Upper lobe of right lung (tissue), 1 donor: ENCODE measurements at regions not wholly inside any gene's neighbourhood (a gene's known extent, or its start where the extent isn't known, plus 50 kb on each side); places are given as distances from the start of the nearest gene placed in this dataset.

Experiments used
- ATAC-seq: fragments of 200-7000 bp; cut with Tn5 transposase; one replicate; pipeline ENCODE4 v1.9.1; 2020; ENCODE audit warnings: mild to moderate bottlenecking, moderate library complexity
- DNase-seq: peaks from one replicate; pipeline ENCODE4 v3.0.0-alpha.2; 2020
- H3K27ac ChIP-seq: fragments of 200-600 bp; one replicate; pipeline ENCODE4 v1.8.0; 2022
- H3K27me3 ChIP-seq: fragments of 200-600 bp; one replicate; pipeline ENCODE4 v1.8.0; 2022; ENCODE audit warnings: mild to moderate bottlenecking
- H3K36me3 ChIP-seq: fragments of 200-600 bp; one replicate; pipeline ENCODE4 v1.8.0; 2022
- H3K4me1 ChIP-seq: fragments of 200-600 bp; one replicate; pipeline ENCODE4 v1.8.0; 2022
- H3K4me3 ChIP-seq: fragments of 200-600 bp; one replicate; pipeline ENCODE4 v1.8.0; 2022; ENCODE audit warnings: mild to moderate bottlenecking
- H3K9me3 ChIP-seq: fragments of 200-600 bp; one replicate; pipeline ENCODE4 v1.8.0; 2022
- intact Hi-C: fragments of 100-400 bp; cut with DNase I; formaldehyde crosslinking; loops from one replicate; pipeline ENCODE4 v1.11.0; 2022
- TF ChIP-seq, protein P1 (sequence below): fragments of 200-600 bp; IDR thresholded peaks from one replicate; pipeline ENCODE4 v1.8.0; 2022; ENCODE audit warnings: antibody characterized with exemption
- donor health status: DM: no; HTN: yes; CAD: no; lungs with severe emphysema.

GRCh38 chr19:31499281-31500196 lies 150.3 kb upstream of the TSHZ3 start:
- H3K9me3 ChIP-seq, result no peaks in the 10 kb centered on the region
- ATAC-seq (no peak), DNase-seq (no peak)
- TF ChIP-seq, protein P1, sequence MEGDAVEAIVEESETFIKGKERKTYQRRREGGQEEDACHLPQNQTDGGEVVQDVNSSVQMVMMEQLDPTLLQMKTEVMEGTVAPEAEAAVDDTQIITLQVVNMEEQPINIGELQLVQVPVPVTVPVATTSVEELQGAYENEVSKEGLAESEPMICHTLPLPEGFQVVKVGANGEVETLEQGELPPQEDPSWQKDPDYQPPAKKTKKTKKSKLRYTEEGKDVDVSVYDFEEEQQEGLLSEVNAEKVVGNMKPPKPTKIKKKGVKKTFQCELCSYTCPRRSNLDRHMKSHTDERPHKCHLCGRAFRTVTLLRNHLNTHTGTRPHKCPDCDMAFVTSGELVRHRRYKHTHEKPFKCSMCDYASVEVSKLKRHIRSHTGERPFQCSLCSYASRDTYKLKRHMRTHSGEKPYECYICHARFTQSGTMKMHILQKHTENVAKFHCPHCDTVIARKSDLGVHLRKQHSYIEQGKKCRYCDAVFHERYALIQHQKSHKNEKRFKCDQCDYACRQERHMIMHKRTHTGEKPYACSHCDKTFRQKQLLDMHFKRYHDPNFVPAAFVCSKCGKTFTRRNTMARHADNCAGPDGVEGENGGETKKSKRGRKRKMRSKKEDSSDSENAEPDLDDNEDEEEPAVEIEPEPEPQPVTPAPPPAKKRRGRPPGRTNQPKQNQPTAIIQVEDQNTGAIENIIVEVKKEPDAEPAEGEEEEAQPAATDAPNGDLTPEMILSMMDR, result no peak
- no peak overlapping the region for H3K27ac ChIP-seq
- intact Hi-C loops, result no loop called here
- H3K27me3 ChIP-seq, result no peaks in the 10 kb centered on the region
- no peak overlapping the region for H3K4me3 ChIP-seq
- no peaks in the 10 kb centered on the region for H3K4me1 ChIP-seq
- H3K36me3 ChIP-seq, result no peaks in the 10 kb centered on the region

DNA sequence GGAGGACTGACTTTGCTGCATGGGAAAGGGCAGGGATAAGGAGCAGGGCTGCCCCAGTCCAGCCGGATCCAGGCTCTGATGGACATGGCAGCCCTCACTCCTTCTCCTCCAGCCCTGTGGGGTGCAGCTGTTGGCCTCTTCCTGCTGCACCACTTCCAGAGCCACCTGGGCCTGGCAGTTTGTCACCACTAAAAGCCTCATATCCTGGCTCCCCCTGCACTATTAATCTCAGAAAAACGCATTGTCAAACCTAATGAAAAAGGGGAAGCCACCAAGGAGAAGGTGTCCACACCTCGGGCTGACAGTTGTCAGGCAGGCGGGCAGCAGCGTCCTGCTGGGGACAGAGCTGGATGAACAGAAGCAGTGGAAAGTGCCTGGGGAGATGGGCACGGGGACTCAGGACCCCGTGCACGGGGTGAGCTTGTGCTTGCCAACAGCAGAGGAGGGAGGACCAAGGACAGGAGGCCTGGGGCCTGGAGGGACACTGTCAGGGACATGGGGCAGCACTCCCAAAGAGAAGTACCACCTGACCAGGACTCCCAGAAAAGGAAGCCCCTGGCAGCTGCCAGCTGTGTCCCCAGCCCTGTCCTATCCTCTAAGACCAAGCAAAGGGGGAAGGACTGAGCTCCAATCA lies 151.1 kb upstream of the TSHZ3 start:
- no peaks in the 10 kb centered on the region for H3K4me1 ChIP-seq
- H3K36me3 ChIP-seq, result no peaks in the 10 kb centered on the region
- intact Hi-C loops, result no loop called here
- ATAC-seq (no peak), DNase-seq (no peak)
- TF ChIP-seq, protein P1, result no peak
- H3K4me3 ChIP-seq, result no peak overlapping the region
- H3K27ac ChIP-seq, result no peak overlapping the region
- H3K27me3 ChIP-seq, result no peaks in the 10 kb centered on the region
- no peaks in the 10 kb centered on the region for H3K9me3 ChIP-seq

- DNase-seq (no peak), ATAC-seq (no peak)
- H3K4me1 ChIP-seq, result no peaks in the 10 kb centered on the region
- TF ChIP-seq, protein P1, result no peak
- H3K27me3 ChIP-seq, result no peaks in the 10 kb centered on the region
- no peak overlapping the region for H3K27ac ChIP-seq
- H3K9me3 ChIP-seq, result no peaks in the 10 kb centered on the region
- no peaks in the 10 kb centered on the region for H3K36me3 ChIP-seq
- intact Hi-C loops, result no loop called here
- no peak overlapping the region for H3K4me3 ChIP-seq
These were observed 151.7 kb upstream of the TSHZ3 start for GRCh38 chr19:31500946-31501345.

GRCh38 chr19:31501427-31502195 lies 152.4 kb upstream of the TSHZ3 start:
- Histone ChIP-seq H3K9me3 (no peaks in the 10 kb centered on the region), H3K27ac (no peak overlapping the region), H3K4me3 (no peak overlapping the region), H3K36me3 (no peaks in the 10 kb centered on the region), H3K27me3 (no peaks in the 10 kb centered on the region), H3K4me1 (no peaks in the 10 kb centered on the region)
- intact Hi-C loops, result no loop called here
- no peak for DNase-seq
- TF ChIP-seq, protein P1, result no peak
- no peak for ATAC-seq

- Histone ChIP-seq H3K4me3 (no peak overlapping the region), H3K27ac (no peak overlapping the region), H3K27me3 (no peaks in the 10 kb centered on the region), H3K4me1 (no peaks in the 10 kb centered on the region), H3K9me3 (no peaks in the 10 kb centered on the region), H3K36me3 (no peaks in the 10 kb centered on the region)
- intact Hi-C loops, result no loop called here
- no peak for DNase-seq
- TF ChIP-seq, protein P1, result no peak
- no peak for ATAC-seq
These were observed 153.4 kb upstream of the TSHZ3 start for GRCh38 chr19:31502536-31503170.
